NOMO-1 (cell line): ENCODE measurements at regions not wholly inside any gene's neighbourhood (a gene's known extent, or its start where the extent isn't known, plus 50 kb on each side); places are given as distances from the start of the nearest gene placed in this dataset.

Source experiments
- DNase-seq, 2 experiments: peaks; one replicate each; lab custom pipeline; 2025; ENCODE audit not compliant: unreplicated experiment in 2 of 2; lab: John Stamatoyannopoulos, UW

DNA sequence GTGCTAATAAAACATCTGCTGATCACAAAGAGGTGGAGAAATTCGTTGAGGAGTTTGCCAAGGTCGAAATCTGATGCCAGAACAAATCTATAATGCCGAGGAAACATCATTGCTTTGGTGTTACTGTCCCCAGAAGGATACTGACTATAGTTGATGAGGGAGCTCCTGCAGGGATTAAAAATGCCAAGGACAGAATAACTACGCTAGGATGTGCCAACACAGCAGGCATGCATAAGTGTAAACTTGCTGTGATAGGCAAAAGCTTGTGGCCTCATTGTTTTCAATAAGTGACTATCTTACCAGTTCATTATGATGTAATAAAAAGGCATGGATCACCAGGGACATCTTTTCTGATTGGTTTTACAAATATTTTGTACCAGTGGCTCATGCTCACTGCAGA, 66.8 kb upstream of the ADCY2 start:
- DNase-seq = no peak

DNA sequence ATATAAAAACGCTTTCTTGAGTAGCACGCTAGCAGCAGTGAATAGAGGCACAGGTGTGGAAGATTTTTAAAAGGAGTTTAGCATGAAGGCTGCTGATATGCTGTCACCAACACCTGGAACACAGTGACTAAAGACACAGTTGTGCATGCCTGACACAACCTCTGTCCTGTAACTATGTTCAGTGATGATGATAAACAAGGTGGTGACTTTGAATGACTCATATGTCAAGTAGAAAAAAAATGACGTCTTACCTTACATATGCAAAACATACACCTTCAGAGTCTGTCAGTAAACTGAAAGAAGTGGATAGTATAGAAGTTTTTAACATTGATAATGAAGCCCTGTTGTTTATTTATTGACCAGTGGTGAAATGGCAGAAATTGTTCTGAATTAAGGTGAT, 66.2 kb upstream of the ADCY2 start:
- no peak for DNase-seq

DNA sequence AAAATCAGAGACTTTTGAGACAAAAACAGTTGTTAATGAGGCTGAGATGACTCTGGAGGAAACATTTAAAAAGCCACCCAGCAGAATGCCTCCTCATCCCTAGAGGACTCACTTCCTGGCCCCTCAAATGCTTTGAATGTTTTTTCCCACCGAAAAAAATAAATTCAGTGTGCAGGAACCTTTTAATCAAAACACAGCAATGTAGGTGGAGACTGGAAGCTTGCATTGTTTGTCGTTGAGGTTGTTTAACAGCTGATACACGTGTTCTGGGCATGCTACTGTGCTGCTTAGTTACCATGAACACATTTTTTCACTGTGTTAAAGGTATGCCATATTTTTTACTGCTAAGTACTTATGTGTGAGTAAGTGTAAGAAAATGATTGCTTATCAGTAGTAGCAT, 65.7 kb upstream of the ADCY2 start:
- DNase-seq = no peak

DNA sequence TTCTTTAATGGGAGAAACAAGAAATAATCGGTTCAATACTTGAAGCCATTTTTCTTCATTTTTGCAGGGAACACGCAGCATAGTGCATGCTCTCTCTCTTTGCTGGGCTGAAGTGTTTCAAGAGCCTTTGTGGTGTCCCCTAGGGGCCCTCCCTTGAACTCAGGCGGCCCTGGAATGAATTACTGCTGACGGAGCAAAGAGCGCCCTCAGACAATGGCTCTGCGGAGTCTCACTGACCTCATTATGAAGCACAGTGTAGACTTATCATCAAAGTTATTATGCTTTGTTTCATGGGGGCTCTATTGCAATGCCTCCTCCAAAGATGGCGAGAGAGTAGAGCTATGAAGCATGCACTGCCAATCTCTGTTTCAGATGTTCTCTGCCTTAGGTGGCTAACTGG, 64.8 kb upstream of the ADCY2 start:
- no peak for DNase-seq
